IMR-90 (cell line): ENCODE measurements at regions not wholly inside any gene's neighbourhood (a gene's known extent, or its start where the extent isn't known, plus 50 kb on each side); places are given as distances from the start of the nearest gene placed in this dataset.
A peak's percentile ranks its signal among the peaks of the same experiment; 100 is the strongest.

Experiments
- ATAC-seq: fragments of 200-7000 bp; cut with Tn5 transposase; 2 replicates; pipeline ENCODE4 v1.9.1; 2020; ENCODE audit warnings: low read depth, mild to moderate bottlenecking, moderate library complexity
- BruUV-seq: library from RNA; stranded (reverse); fragments of 400-500 nt; replicated peaks from 2 replicates; lab custom pipeline; 2021; lab: Mats Ljungman, UMichigan
- CTCF ChIA-PET: fragments of 300-600 bp; formaldehyde crosslinking; extraction: SDS; loops from one replicate; lab custom pipeline; 2021; ENCODE audit warnings: antibody characterized with exemption; lab: Yijun Ruan, JAX
- POLR2A ChIA-PET: fragments of 300-600 bp; sonication (Branson Sonifier 250); formaldehyde crosslinking; loops from one replicate; lab custom pipeline; 2022; ENCODE audit warnings: antibody characterized with exemption; ENCODE audit not compliant: unreplicated experiment; lab: Charles Lee
- DNase-seq: peaks from one replicate; pipeline ENCODE4 v3.0.0; 2013
- H2AFZ ChIP-seq: replicated peaks from 2 replicates; pipeline ENCODE3; 2013; ENCODE audit warnings: low read length, mild to moderate bottlenecking; ENCODE audit not compliant: poor library complexity
- H2AK5ac ChIP-seq: 2 replicates; pipeline ENCODE4 v1.6.1; 2013; ENCODE audit warnings: low read depth, low read length, inconsistent platforms
- H2AK9ac ChIP-seq: replicated peaks from 2 replicates; pipeline ENCODE3; 2013; ENCODE audit warnings: mild to moderate bottlenecking, low read depth, low read length, moderate library complexity; ENCODE audit not compliant: poor library complexity
- H2BK120ac ChIP-seq: 2 replicates; pipeline ENCODE4 v1.6.1; 2013; ENCODE audit warnings: low read depth, low read length, inconsistent platforms
- H2BK15ac ChIP-seq: 3 replicates; pipeline ENCODE4 v1.6.1; 2013; ENCODE audit warnings: low read depth, low read length, inconsistent platforms
- H2BK20ac ChIP-seq: 2 replicates; pipeline ENCODE4 v1.6.1; 2013; ENCODE audit warnings: low read depth, mild to moderate bottlenecking, inconsistent platforms, low read length, moderate library complexity
- H2BK5ac ChIP-seq: 2 replicates; pipeline ENCODE4 v1.6.1; 2013; ENCODE audit warnings: mild to moderate bottlenecking, low read depth, low read length, inconsistent platforms; ENCODE audit not compliant: poor library complexity, severe bottlenecking
- H3K14ac ChIP-seq: replicated peaks from 2 replicates; pipeline ENCODE4 v1.6.1; 2013; ENCODE audit warnings: low read depth, low read length, inconsistent platforms
- H3K18ac ChIP-seq: 2 replicates; pipeline ENCODE4 v1.6.1; 2013; ENCODE audit warnings: low read depth, low read length, control low read depth
- H3K23ac ChIP-seq: 2 replicates; pipeline ENCODE4 v1.6.1; 2013; ENCODE audit warnings: low read depth, low read length, inconsistent platforms
- H3K27ac ChIP-seq: 2 replicates; pipeline ENCODE4 v1.5.1; 2013; ENCODE audit warnings: mild to moderate bottlenecking, control low read depth, low read length; ENCODE audit not compliant: insufficient read depth
- H3K27me3 ChIP-seq: 2 replicates; pipeline ENCODE4 v1.6.1; 2013; ENCODE audit warnings: low read length; ENCODE audit not compliant: control insufficient read depth, insufficient read depth
- H3K36me3 ChIP-seq: 2 replicates; pipeline ENCODE4 v1.6.1; 2013; ENCODE audit warnings: low read length, mixed read lengths; ENCODE audit not compliant: control insufficient read depth, insufficient read depth
- H3K4ac ChIP-seq: 2 replicates; pipeline ENCODE4 v1.6.1; 2013; ENCODE audit warnings: low read depth, low read length, inconsistent platforms
- H3K4me1 ChIP-seq: 2 replicates; pipeline ENCODE4 v1.6.1; 2013; ENCODE audit warnings: low read length, mixed read lengths; ENCODE audit not compliant: control insufficient read depth, insufficient read depth
- H3K4me2 ChIP-seq: 2 replicates; pipeline ENCODE4 v1.6.1; 2013; ENCODE audit warnings: low read depth, mild to moderate bottlenecking, control low read depth, low read length, moderate library complexity
- H3K4me3 ChIP-seq: 2 replicates; pipeline ENCODE4 v1.5.1; 2013; ENCODE audit warnings: low read depth, mild to moderate bottlenecking, control low read depth, low read length, moderate library complexity; ENCODE audit not compliant: insufficient read depth
- H3K56ac ChIP-seq: 2 replicates; pipeline ENCODE4 v1.6.1; 2013; ENCODE audit warnings: low read length, inconsistent platforms; ENCODE audit not compliant: insufficient read depth; ENCODE audit errors: extremely low read depth
- H3K79me1 ChIP-seq, 2 experiments: 2 replicates each; pipeline ENCODE4 v1.6.1; 2013; ENCODE audit warnings: low read length in 2 of 2, inconsistent platforms in 1 of 2, low read depth in 1 of 2
- H3K9ac ChIP-seq: 2 replicates; pipeline ENCODE4 v1.6.1; 2013; ENCODE audit warnings: low read depth, low read length, control low read depth
- H3K9me1 ChIP-seq: 2 replicates; pipeline ENCODE4 v1.6.1; 2013; ENCODE audit warnings: low read length, inconsistent platforms; ENCODE audit not compliant: insufficient read depth
- H3K9me3 ChIP-seq: 2 replicates; pipeline ENCODE4 v1.6.1; 2013; ENCODE audit warnings: low read length; ENCODE audit not compliant: control insufficient read depth, insufficient read depth
- H4K20me1 ChIP-seq: 2 replicates; pipeline ENCODE4 v1.6.1; 2013; ENCODE audit warnings: low read length, inconsistent platforms; ENCODE audit not compliant: insufficient read depth
- H4K5ac ChIP-seq: 2 replicates; pipeline ENCODE4 v1.6.1; 2013; ENCODE audit warnings: mild to moderate bottlenecking, low read depth, low read length, control low read depth
- H4K8ac ChIP-seq, 2 experiments: 2 replicates each; pipeline ENCODE4 v1.6.1; 2013; ENCODE audit warnings: low read depth in 2 of 2, low read length in 2 of 2, control low read depth in 1 of 2, inconsistent platforms in 1 of 2
- H4K91ac ChIP-seq: 2 replicates; pipeline ENCODE4 v1.6.1; 2013; ENCODE audit warnings: low read depth, low read length, inconsistent platforms; ENCODE audit not compliant: insufficient read depth
- CEBPB ChIP-seq: IDR thresholded peaks from 2 replicates; pipeline ENCODE4 v1.6.1; 2012; ENCODE audit warnings: low read depth, low read length, improper control_type of control experiment
- CHD1 ChIP-seq: IDR thresholded peaks from 2 replicates; pipeline ENCODE4 v1.6.1; 2012; ENCODE audit warnings: low read depth, low read length, improper control_type of control experiment
- ELK1 ChIP-seq: fragments of 150-350 bp; IDR thresholded peaks from 2 replicates; pipeline ENCODE4 v1.6.1; 2016; ENCODE audit warnings: low read depth, mild to moderate bottlenecking, low read length, moderate library complexity, borderline replicate concordance
- FOS ChIP-seq: fragments of 150-350 bp; IDR thresholded peaks from 2 replicates; pipeline ENCODE4 v1.6.1; 2016; ENCODE audit warnings: low read depth, low read length
- MAZ ChIP-seq: IDR thresholded peaks from 2 replicates; pipeline ENCODE4 v1.6.1; 2012; ENCODE audit warnings: low read depth, mild to moderate bottlenecking, low read length, improper control_type of control experiment, moderate library complexity, borderline replicate concordance
- RFX5 ChIP-seq: IDR thresholded peaks from 2 replicates; pipeline ENCODE4 v1.8.0; 2012; ENCODE audit warnings: low read depth, mild to moderate bottlenecking, low read length, moderate library complexity
- SMC3 ChIP-seq: fragments of 150-350 bp; IDR thresholded peaks from 2 replicates; pipeline ENCODE4 v1.6.1; 2016; ENCODE audit warnings: low read depth, mild to moderate bottlenecking, antibody characterized with exemption, low read length, moderate library complexity
- USF2 ChIP-seq: fragments of 150-350 bp; IDR thresholded peaks from 2 replicates; pipeline ENCODE4 v1.6.1; 2017; ENCODE audit warnings: mild to moderate bottlenecking, antibody characterized with exemption, low read length, low read depth
- WGBS, 2 experiments: methylation state at CpG; one replicate each; pipeline versions ENCODE4 v1.1.5 to v1.1.7; 2013; ENCODE audit warnings: missing lambda C conversion rate in 2 of 2; ENCODE audit not compliant: insufficient read length in 1 of 2; ENCODE audit errors: extremely low coverage in 2 of 2; 5-methylcytosine and 5-hydroxymethylcytosine counted together
- dilution Hi-C: fragments of 300-500 bp; cut with HindIII; formaldehyde crosslinking; loops from one replicate; pipeline ENCODE4 v1.14.3; 2018; ENCODE audit warnings: low sequenced_read_pairs; ENCODE audit not compliant: unreplicated experiment
- in situ Hi-C: fragments of 300-500 bp; cut with MboI; formaldehyde crosslinking; loops from 3 replicates; pipeline ENCODE4 v1.14.3; 2019; ENCODE audit warnings: low sequenced_read_pairs, inconsistent platforms, mixed read lengths
- intact Hi-C: fragments of 100-400 bp; cut with micrococcal nuclease; formaldehyde crosslinking; loops from 2 replicates; pipeline ENCODE4 v1.10.0; 2022

- Histone ChIP-seq H3K56ac (peak overlapping the region; percentile 29; the same call in 1 of the 2 replicates), H3K9me3 (no peaks in the 10 kb centered on the region), H4K8ac (peak overlapping the region; percentile 49 to 89; a peak in 3 of 4 replicates), H2BK20ac (peak overlapping the region; percentile 86), H3K9ac (no peak overlapping the region), H3K27ac (peak overlapping the region; percentile 58; the same call in 1 of the 2 replicates), H3K27me3 (no peaks in the 10 kb centered on the region), H2BK120ac (peak overlapping the region; percentile 80), H2AFZ (no peak overlapping the region), H3K4me1 (peaks cover 2% of the 10 kb centered on the region; the same call in 1 of the 2 replicates), H3K18ac (peak overlapping the region; percentile 76; the same call in 1 of the 2 replicates), H3K79me1 (no peaks in the 10 kb centered on the region), H3K4me3 (no peak overlapping the region), H4K20me1 (no peaks in the 10 kb centered on the region), H2AK5ac (peak overlapping the region; percentile 80), H4K5ac (peak overlapping the region; percentile 49; the same call in 1 of the 2 replicates), H2BK15ac (peak overlapping the region; percentile 95), H2BK5ac (peak overlapping the region; percentile 17), H4K91ac (peak overlapping the region; percentile 89), H3K4ac (peak overlapping the region; percentile 84), H3K9me1 (peaks cover 5% of the 10 kb centered on the region; the same call in 1 of the 2 replicates), H3K4me2 (no peak overlapping the region), H3K23ac (peak overlapping the region; percentile 81), H3K14ac (peak overlapping the region; percentile 72), H2AK9ac (no peak overlapping the region), H3K36me3 (no peaks in the 10 kb centered on the region)
- ChIA-PET POLR2A (interaction anchor here (0.6 to 1.0 kb wide), 2 partner anchors 9 to 186 kb away, joined by 3 read pairs; no protein-coding TSS in a partner anchor), CTCF (interaction anchor here (0.5 to 1.1 kb wide), 4 partner anchors 104 to 242 kb away, joined by 3 read pairs; no protein-coding TSS in a partner anchor)
- dilution Hi-C loops: no loop called here
- TF ChIP-seq CHD1 (no peak), FOS (no peak), USF2 (no peak), CEBPB (no peak), MAZ (no peak), RFX5 (no peak), ELK1 (no peak), SMC3 (no peak)
- BruUV-seq: no TSS peak
- ATAC-seq (peak; percentile 21), DNase-seq (peak; percentile 17)
- in situ Hi-C loops: no loop called here
- 50% methylated on average over 1 of the region's 6 CpGs; no CpG with 5 or more reads in 1 of the 2 experiments for WGBS, 2 experiments
- intact Hi-C loops: loop anchor here (5.0 kb wide), 1 partner anchor 160 kb away; no protein-coding TSS in a partner anchor
Measured at GRCh38 chr6:74277777-74278186, 581.8 kb downstream of the CD109 start.
